ENCODE measurements at regions not wholly inside any gene's neighbourhood (a gene's known extent, or its start where the extent isn't known, plus 50 kb on each side); places are given as distances from the start of the nearest gene placed in this dataset.

- Histone ChIP-seq H3K27me3 (ENCODE audit: insufficient read depth, low read length, poor library complexity) (no peaks in the 10 kb centered on the region), H3K4me2 (ENCODE audit: low read length) (no peak overlapping the region)
Observed at GRCh38 chr6:74050921-74051320, 354.9 kb downstream of the CD109 start.

GRCh38 chr6:74048387-74048786 is 352.4 kb downstream of the CD109 start:
- Histone ChIP-seq H3K27ac (ENCODE audit: low read depth, low read length) (no peak overlapping the region), H3K23ac (ENCODE audit: low read length) (no peak overlapping the region), H3K4me2 (ENCODE audit: low read length) (no peak overlapping the region), H2AK5ac (ENCODE audit: low read length) (no peak overlapping the region), H3K18ac (ENCODE audit: low read length) (no peak overlapping the region), H4K5ac (ENCODE audit: low read length) (no peak overlapping the region), H3K79me2 (ENCODE audit: control insufficient read depth, insufficient read depth, low read length) (no peaks in the 10 kb centered on the region), H2BK120ac (ENCODE audit: low read depth, low read length) (no peak overlapping the region), H3K36me3 (ENCODE audit: control insufficient read depth, insufficient read depth, low read length) (no peaks in the 10 kb centered on the region), H2BK15ac (replicated peaks; ENCODE audit: low read depth) (no peak overlapping the region), H3K4ac (ENCODE audit: low read depth, low read length) (no peak overlapping the region), H3K27me3 (ENCODE audit: insufficient read depth, low read length, poor library complexity) (no peaks in the 10 kb centered on the region), H3K4me1 (ENCODE audit: control insufficient read depth, low read depth, low read length) (no peaks in the 10 kb centered on the region), H3K9ac (ENCODE audit: low read length) (no peak overlapping the region), H4K8ac (ENCODE audit: low read depth, low read length) (no peak overlapping the region), H3K4me3 (ENCODE audit: low read length) (no peak overlapping the region), H2BK5ac (ENCODE audit: low read length) (no peak overlapping the region), H3K56ac (ENCODE audit: low read length) (no peak overlapping the region), H3K79me1 (ENCODE audit: low read length) (no peaks in the 10 kb centered on the region)
- WGBS (ENCODE audit: extremely low coverage, insufficient coverage, low lambda C conversion rate) = no CpG with 5 or more reads among the region's 2 CpGs
- no peak for DNase-seq

More at GRCh38 chr6:74050921-74051320, 354.9 kb downstream of the CD109 start:
- Histone ChIP-seq H2AK5ac (ENCODE audit: low read length) (no peak overlapping the region), H3K4me3 (ENCODE audit: low read length) (no peak overlapping the region), H4K8ac (ENCODE audit: low read depth, low read length) (no peak overlapping the region), H4K5ac (ENCODE audit: low read length) (no peak overlapping the region), H3K56ac (ENCODE audit: low read length) (no peak overlapping the region), H3K79me2 (ENCODE audit: control insufficient read depth, insufficient read depth, low read length) (no peaks in the 10 kb centered on the region), H2BK5ac (ENCODE audit: low read length) (no peak overlapping the region), H3K23ac (ENCODE audit: low read length) (no peak overlapping the region), H3K9ac (ENCODE audit: low read length) (no peak overlapping the region), H2BK15ac (replicated peaks; ENCODE audit: low read depth) (no peak overlapping the region), H3K79me1 (ENCODE audit: low read length) (no peaks in the 10 kb centered on the region), H3K27ac (ENCODE audit: low read depth, low read length) (no peak overlapping the region), H3K18ac (ENCODE audit: low read length) (no peak overlapping the region), H3K36me3 (ENCODE audit: control insufficient read depth, insufficient read depth, low read length) (no peaks in the 10 kb centered on the region), H2BK120ac (ENCODE audit: low read depth, low read length) (no peak overlapping the region), H3K4ac (ENCODE audit: low read depth, low read length) (no peak overlapping the region), H3K4me1 (ENCODE audit: control insufficient read depth, low read depth, low read length) (no peaks in the 10 kb centered on the region)
- WGBS (ENCODE audit: extremely low coverage, insufficient coverage, low lambda C conversion rate) = no CpG with 5 or more reads among the region's 3 CpGs
- peak; percentile 16 for DNase-seq

- Histone ChIP-seq H3K4me1 (ENCODE audit: control insufficient read depth, low read depth, low read length) (no peaks in the 10 kb centered on the region), H3K4me2 (ENCODE audit: low read length) (no peak overlapping the region), H3K36me3 (ENCODE audit: control insufficient read depth, insufficient read depth, low read length) (no peaks in the 10 kb centered on the region), H3K9ac (ENCODE audit: low read length) (no peak overlapping the region), H3K27me3 (ENCODE audit: insufficient read depth, low read length, poor library complexity) (no peaks in the 10 kb centered on the region), H3K79me1 (ENCODE audit: low read length) (no peaks in the 10 kb centered on the region), H3K4ac (ENCODE audit: low read depth, low read length) (no peak overlapping the region), H3K56ac (ENCODE audit: low read length) (no peak overlapping the region), H3K79me2 (ENCODE audit: control insufficient read depth, insufficient read depth, low read length) (no peaks in the 10 kb centered on the region), H3K23ac (ENCODE audit: low read length) (no peak overlapping the region), H4K8ac (ENCODE audit: low read depth, low read length) (no peak overlapping the region), H3K4me3 (ENCODE audit: low read length) (no peak overlapping the region), H3K27ac (ENCODE audit: low read depth, low read length) (no peak overlapping the region), H3K18ac (ENCODE audit: low read length) (no peak overlapping the region), H2AK5ac (ENCODE audit: low read length) (no peak overlapping the region), H2BK120ac (ENCODE audit: low read depth, low read length) (no peak overlapping the region), H2BK15ac (replicated peaks; ENCODE audit: low read depth) (no peak overlapping the region), H4K5ac (ENCODE audit: low read length) (no peak overlapping the region), H2BK5ac (ENCODE audit: low read length) (no peak overlapping the region)
- DNase-seq = no peak
- whole genome bisulfite sequencing (ENCODE audit: extremely low coverage, insufficient coverage, low lambda C conversion rate) = no CpG with 5 or more reads among the region's 3 CpGs
Observed at GRCh38 chr6:74044417-74045096, 348.6 kb downstream of the CD109 start.

- no peak overlapping the region for H2BK120ac ChIP-seq (ENCODE audit: low read depth, low read length)
- H2BK5ac ChIP-seq (ENCODE audit: low read length) = no peak overlapping the region
- H2BK15ac ChIP-seq (replicated peaks; ENCODE audit: low read depth) = no peak overlapping the region
- no peaks in the 10 kb centered on the region for H3K79me1 ChIP-seq (ENCODE audit: low read length)
- no peak overlapping the region for H3K23ac ChIP-seq (ENCODE audit: low read length)
- H3K9ac ChIP-seq (ENCODE audit: low read length) = no peak overlapping the region
- no peaks in the 10 kb centered on the region for H3K79me2 ChIP-seq (ENCODE audit: control insufficient read depth, insufficient read depth, low read length)
- H3K18ac ChIP-seq (ENCODE audit: low read length) = peak overlapping the region; percentile 43
- no peak overlapping the region for H3K4me2 ChIP-seq (ENCODE audit: low read length)
- H4K5ac ChIP-seq (ENCODE audit: low read length) = no peak overlapping the region
- no peak overlapping the region for H3K4ac ChIP-seq (ENCODE audit: low read depth, low read length)
- H3K56ac ChIP-seq (ENCODE audit: low read length) = no peak overlapping the region
- H3K36me3 ChIP-seq (ENCODE audit: control insufficient read depth, insufficient read depth, low read length) = no peaks in the 10 kb centered on the region
- no peak overlapping the region for H2AK5ac ChIP-seq (ENCODE audit: low read length)
- H3K27me3 ChIP-seq (ENCODE audit: insufficient read depth, low read length, poor library complexity) = no peaks in the 10 kb centered on the region
- WGBS (ENCODE audit: extremely low coverage, insufficient coverage, low lambda C conversion rate) = no CpG with 5 or more reads among the region's 3 CpGs
- no peak overlapping the region for H3K4me3 ChIP-seq (ENCODE audit: low read length)
- H3K27ac ChIP-seq (ENCODE audit: low read depth, low read length) = no peak overlapping the region
- DNase-seq = peak; percentile 54
- H4K8ac ChIP-seq (ENCODE audit: low read depth, low read length) = no peak overlapping the region
- no peaks in the 10 kb centered on the region for H3K4me1 ChIP-seq (ENCODE audit: control insufficient read depth, low read depth, low read length)
Observed at GRCh38 chr6:74041420-74041819, 345.4 kb downstream of the CD109 start.

GRCh38 chr6:74018825-74019224 is 322.8 kb downstream of the CD109 start:
- WGBS (ENCODE audit: extremely low coverage, insufficient coverage, low lambda C conversion rate) = no CpG with 5 or more reads among the region's 5 CpGs
- no peak overlapping the region for H3K18ac ChIP-seq (ENCODE audit: low read length)
- H3K79me2 ChIP-seq (ENCODE audit: control insufficient read depth, insufficient read depth, low read length) = no peaks in the 10 kb centered on the region

GRCh38 chr6:74015427-74015826 is 319.4 kb downstream of the CD109 start:
- Histone ChIP-seq H2AK5ac (ENCODE audit: low read length) (no peak overlapping the region), H3K18ac (ENCODE audit: low read length) (no peak overlapping the region), H2BK15ac (replicated peaks; ENCODE audit: low read depth) (no peak overlapping the region), H3K27me3 (ENCODE audit: insufficient read depth, low read length, poor library complexity) (no peaks in the 10 kb centered on the region), H3K27ac (ENCODE audit: low read depth, low read length) (no peak overlapping the region), H4K8ac (ENCODE audit: low read depth, low read length) (no peak overlapping the region), H3K4me1 (ENCODE audit: control insufficient read depth, low read depth, low read length) (no peaks in the 10 kb centered on the region), H2BK120ac (ENCODE audit: low read depth, low read length) (no peak overlapping the region), H3K4me3 (ENCODE audit: low read length) (no peak overlapping the region), H3K4ac (ENCODE audit: low read depth, low read length) (no peak overlapping the region), H3K4me2 (ENCODE audit: low read length) (no peak overlapping the region), H3K9ac (ENCODE audit: low read length) (no peak overlapping the region), H3K79me2 (ENCODE audit: control insufficient read depth, insufficient read depth, low read length) (no peaks in the 10 kb centered on the region), H3K79me1 (ENCODE audit: low read length) (no peaks in the 10 kb centered on the region), H3K56ac (ENCODE audit: low read length) (no peak overlapping the region), H3K36me3 (ENCODE audit: control insufficient read depth, insufficient read depth, low read length) (no peaks in the 10 kb centered on the region), H2BK5ac (ENCODE audit: low read length) (no peak overlapping the region), H3K23ac (ENCODE audit: low read length) (no peak overlapping the region), H4K5ac (ENCODE audit: low read length) (no peak overlapping the region)
- DNase-seq = no peak
- WGBS (ENCODE audit: extremely low coverage, insufficient coverage, low lambda C conversion rate) = no CpG with 5 or more reads among the region's 1 CpG

More at GRCh38 chr6:74018825-74019224, 322.8 kb downstream of the CD109 start:
- H3K9ac ChIP-seq (ENCODE audit: low read length) = no peak overlapping the region
- no peak overlapping the region for H3K4me2 ChIP-seq (ENCODE audit: low read length)
- no peaks in the 10 kb centered on the region for H3K36me3 ChIP-seq (ENCODE audit: control insufficient read depth, insufficient read depth, low read length)
- H3K4me1 ChIP-seq (ENCODE audit: control insufficient read depth, low read depth, low read length) = no peaks in the 10 kb centered on the region
- no peaks in the 10 kb centered on the region for H3K27me3 ChIP-seq (ENCODE audit: insufficient read depth, low read length, poor library complexity)
- H3K79me1 ChIP-seq (ENCODE audit: low read length) = no peaks in the 10 kb centered on the region
- H2AK5ac ChIP-seq (ENCODE audit: low read length) = no peak overlapping the region
- H3K27ac ChIP-seq (ENCODE audit: low read depth, low read length) = no peak overlapping the region
- no peak overlapping the region for H3K23ac ChIP-seq (ENCODE audit: low read length)
- H3K4me3 ChIP-seq (ENCODE audit: low read length) = no peak overlapping the region
- H2BK120ac ChIP-seq (ENCODE audit: low read depth, low read length) = no peak overlapping the region
- H4K5ac ChIP-seq (ENCODE audit: low read length) = no peak overlapping the region
- no peak overlapping the region for H2BK5ac ChIP-seq (ENCODE audit: low read length)
- H3K56ac ChIP-seq (ENCODE audit: low read length) = no peak overlapping the region
- H2BK15ac ChIP-seq (replicated peaks; ENCODE audit: low read depth) = no peak overlapping the region
- no peak overlapping the region for H4K8ac ChIP-seq (ENCODE audit: low read depth, low read length)
- no peak for DNase-seq
- H3K4ac ChIP-seq (ENCODE audit: low read depth, low read length) = no peak overlapping the region
